Endothelial cell of umbilical vein (primary cell): ENCODE measurements at regions not wholly inside any gene's neighbourhood (a gene's known extent, or its start where the extent isn't known, plus 50 kb on each side); places are given as distances from the start of the nearest gene placed in this dataset.
"Not testable (repeated sequence)": the region's sequence is repeated elsewhere in the genome, so short reads cannot be mapped to it uniquely, and the experiment has no call there.

Experiments
- BruUV-seq: library from RNA; stranded (reverse); fragments of 400-500 nt; replicated peaks from 2 replicates; lab custom pipeline; 2021; lab: Mats Ljungman, UMichigan
- CTCF ChIA-PET: fragments of 300-600, 350-600 bp; sonication (Branson Sonifier 250); formaldehyde crosslinking; loops from one replicate; lab custom pipeline; 2021; ENCODE audit warnings: antibody characterized with exemption, inconsistent platforms; lab: Charles Lee
- POLR2A ChIA-PET: fragments of 300-600, 350-600 bp; sonication (Branson Sonifier 250); formaldehyde crosslinking; loops from one replicate; lab custom pipeline; 2021; ENCODE audit warnings: antibody characterized with exemption, inconsistent platforms; lab: Charles Lee
- DNase-seq: peaks from one replicate; pipeline ENCODE4 v3.0.0-alpha.2; 2011; ENCODE audit warnings: low read depth, low spot score
- FAIRE-seq: peaks from 2 replicates; lab custom pipeline; 2011; peaks lifted over from hg19 to GRCh38; lab: Jason Lieb, UNC
- H2AFZ ChIP-seq: 2 replicates; pipeline ENCODE4 v1.6.0; 2012; ENCODE audit warnings: low read depth, low read length, control low read depth, inconsistent platforms
- H3K27ac ChIP-seq: 2 replicates; pipeline ENCODE4 v1.5.1; 2011; ENCODE audit warnings: low read depth, mild to moderate bottlenecking, control low read depth, low read length, moderate library complexity; ENCODE audit not compliant: insufficient read depth
- H3K27me3 ChIP-seq, 2 experiments: 2 replicates each; pipeline versions ENCODE4 v1.6.0 to v1.6.1; 2011; ENCODE audit warnings: low read length in 2 of 2, mixed read lengths in 1 of 2; ENCODE audit not compliant: control insufficient read depth in 2 of 2, insufficient read depth in 2 of 2
- H3K36me3 ChIP-seq, 2 experiments: 2 replicates in 1 of 2; 3 replicates in 1 of 2; pipeline ENCODE4 v1.5.1; 2011; ENCODE audit warnings: low read length in 2 of 2, mild to moderate bottlenecking in 1 of 2, moderate library complexity in 1 of 2; ENCODE audit not compliant: control insufficient read depth in 2 of 2, insufficient read depth in 2 of 2; ENCODE audit errors: extremely low read depth in 1 of 2
- H3K4me1 ChIP-seq: 3 replicates; pipeline ENCODE4 v1.5.1; 2011; ENCODE audit warnings: mild to moderate bottlenecking, low read length; ENCODE audit not compliant: control insufficient read depth, insufficient read depth; ENCODE audit errors: extremely low read depth
- H3K4me2 ChIP-seq: 2 replicates; pipeline ENCODE4 v1.6.1; 2011; ENCODE audit warnings: low read length, control low read depth, mixed read lengths; ENCODE audit not compliant: insufficient read depth
- H3K4me3 ChIP-seq, 3 experiments: fragments of 200-600 bp in 1 of 3; sonication (generic), shearing (Covaris generic) in 1 of 3; replicated peaks in 1 of 3; 2 replicates each; pipeline ENCODE4 v1.5.1; 2011 to 2016; ENCODE audit warnings: control low read depth in 3 of 3, low read length in 3 of 3, mild to moderate bottlenecking in 2 of 3, inconsistent platforms in 1 of 3, low read depth in 1 of 3, moderate library complexity in 1 of 3; ENCODE audit not compliant: insufficient read depth in 1 of 3
- H3K79me2 ChIP-seq: 2 replicates; pipeline ENCODE4 v1.6.0; 2012; ENCODE audit warnings: low read length, inconsistent platforms; ENCODE audit not compliant: control insufficient read depth, insufficient read depth
- H3K9ac ChIP-seq: replicated peaks from 2 replicates; pipeline ENCODE3; 2011; ENCODE audit warnings: low read length, control low read depth; ENCODE audit not compliant: insufficient read depth; ENCODE audit errors: extremely low read depth
- H3K9me1 ChIP-seq: replicated peaks from 3 replicates; pipeline ENCODE4 v1.6.0; 2011; ENCODE audit warnings: mild to moderate bottlenecking, low read length; ENCODE audit not compliant: control insufficient read depth, insufficient read depth; ENCODE audit errors: extremely low read depth
- H3K9me3 ChIP-seq: replicated peaks from 2 replicates; pipeline ENCODE4 v1.5.1; 2012; ENCODE audit warnings: low read length, inconsistent platforms; ENCODE audit not compliant: control insufficient read depth, insufficient read depth
- H4K20me1 ChIP-seq: replicated peaks from 2 replicates; pipeline ENCODE3; 2011; ENCODE audit warnings: mild to moderate bottlenecking, low read length; ENCODE audit not compliant: control insufficient read depth, insufficient read depth; ENCODE audit errors: extremely low read depth
- CTCF ChIP-seq, 2 donors: IDR thresholded peaks; 1 replicate in 1 of 2; 2 replicates in 1 of 2; pipeline ENCODE4 v1.5.1; 2011; ENCODE audit warnings: low read length in 2 of 2, mild to moderate bottlenecking in 2 of 2, moderate library complexity in 2 of 2, control low read depth in 1 of 2, inconsistent platforms in 1 of 2, low read depth in 1 of 2; ENCODE audit not compliant: insufficient read depth in 1 of 2; ENCODE audit errors: extremely low read depth in 1 of 2
- EZH2 ChIP-seq: IDR thresholded peaks from 2 replicates; pipeline ENCODE4 v1.6.1; 2012; ENCODE audit warnings: borderline replicate concordance, low read depth, mild to moderate bottlenecking, moderate library complexity, low read length, inconsistent platforms; ENCODE audit not compliant: severe bottlenecking
- FOS ChIP-seq: IDR thresholded peaks from 2 replicates; pipeline ENCODE4 v1.6.1; 2011; ENCODE audit warnings: mild to moderate bottlenecking, low read length, moderate library complexity, borderline replicate concordance; ENCODE audit not compliant: insufficient read depth
- GATA2 ChIP-seq: IDR thresholded peaks from 2 replicates; pipeline ENCODE4 v1.7.0; 2011; ENCODE audit warnings: low read depth, mild to moderate bottlenecking, moderate library complexity, mixed read lengths, low read length; ENCODE audit not compliant: insufficient read length, insufficient read depth
- JUN ChIP-seq: IDR thresholded peaks from 2 replicates; pipeline ENCODE4 v1.6.1; 2011; ENCODE audit warnings: borderline replicate concordance, low read depth; ENCODE audit not compliant: insufficient read length, insufficient read depth
- MAX ChIP-seq: IDR thresholded peaks from 2 replicates; pipeline ENCODE4 v1.6.1; 2011; ENCODE audit not compliant: insufficient read depth, insufficient read length
- MYC ChIP-seq: IDR thresholded peaks from one replicate; pipeline ENCODE4 v1.6.1; 2011; ENCODE audit warnings: mild to moderate bottlenecking, low read depth, low read length
- POLR2A ChIP-seq: IDR thresholded peaks from 2 replicates; pipeline ENCODE4 v1.6.1; 2012; ENCODE audit warnings: low read depth, mild to moderate bottlenecking, control low read depth, low read length
- POLR2AphosphoS5 ChIP-seq: IDR thresholded peaks from 2 replicates; pipeline ENCODE4 v1.6.1; 2012; ENCODE audit warnings: low read depth, mild to moderate bottlenecking, control low read depth, low read length, moderate library complexity; ENCODE audit not compliant: insufficient read depth
- dilution Hi-C: fragments of 300-500 bp; cut with MboI; formaldehyde crosslinking; loops from one replicate; pipeline ENCODE4 v1.15.0; 2019; ENCODE audit warnings: low sequenced_read_pairs; ENCODE audit not compliant: extremely low pct_ligation_motif_present
- intact Hi-C: fragments of 100-400 bp; cut with micrococcal nuclease; formaldehyde crosslinking; loops from one replicate; pipeline ENCODE4 v1.10.0; 2022

- H3K9ac ChIP-seq: no peak overlapping the region
- no peak overlapping the region for H3K4me3 ChIP-seq
- intact Hi-C loops: no loop called here
- dilution Hi-C loops: no loop called here
- FAIRE-seq (no peak), DNase-seq (no peak)
- H4K20me1 ChIP-seq: no peaks in the 10 kb centered on the region
- ChIA-PET POLR2A (no interaction called here), CTCF (no interaction called here)
- no peak overlapping the region for H3K4me2 ChIP-seq
- TF ChIP-seq CTCF (IDR thresholded peaks at IDR 0.05; ENCODE audit: extremely low read depth in 1 of 2, insufficient read depth in 1 of 2, low read depth in 1 of 2, low read length in 2 of 2) (no peak), GATA2 (no peak), FOS (no peak), POLR2A (no peak), MYC (no peak), JUN (no peak), POLR2AphosphoS5 (no peak), MAX (no peak), EZH2 (no peak)
- H3K36me3 ChIP-seq: no peaks in the 10 kb centered on the region
- no peaks in the 10 kb centered on the region for H3K9me1 ChIP-seq
- peaks cover 1% of the 10 kb centered on the region for H3K9me3 ChIP-seq
- no peaks in the 10 kb centered on the region for H3K4me1 ChIP-seq
- no peak overlapping the region for H2AFZ ChIP-seq
- no TSS peak for BruUV-seq
- H3K27me3 ChIP-seq: no peaks in the 10 kb centered on the region
- no peak overlapping the region for H3K27ac ChIP-seq
- no peaks in the 10 kb centered on the region for H3K79me2 ChIP-seq
Measured at GRCh38 chr18:65175681-65176080, 575.1 kb upstream of the CDH7 start.

DNA sequence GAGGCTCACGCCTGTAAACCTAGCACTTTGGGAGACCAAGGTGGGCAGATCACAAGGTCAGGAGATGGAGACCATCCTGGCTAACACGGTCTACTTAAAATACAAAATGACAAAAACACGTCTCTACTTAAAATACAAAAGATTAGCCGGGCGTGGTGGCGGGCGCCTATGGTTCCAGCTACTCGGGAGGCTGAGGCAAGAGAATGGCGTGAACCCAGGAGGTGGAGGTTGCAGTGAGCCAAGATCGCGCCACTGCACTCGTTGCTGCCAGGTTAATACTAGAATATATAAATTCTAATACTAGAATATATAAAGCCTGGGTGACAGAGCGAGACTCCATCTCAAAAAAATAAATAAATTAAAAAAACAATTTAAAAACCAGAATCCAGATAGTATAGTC lies 588.7 kb upstream of the CDH7 start:
- FAIRE-seq, H3K4me1 ChIP-seq, intact Hi-C loops, H3K27ac ChIP-seq, H3K4me3 ChIP-seq, dilution Hi-C loops, H3K79me2 ChIP-seq, BruUV-seq, POLR2A ChIA-PET, H3K36me3 ChIP-seq, H3K9me3 ChIP-seq, H4K20me1 ChIP-seq, H3K4me2 ChIP-seq, H2AFZ ChIP-seq, H3K9ac ChIP-seq, H3K27me3 ChIP-seq, DNase-seq, H3K9me1 ChIP-seq: not testable (repeated sequence)
- CTCF ChIA-PET: interaction anchor here (1.0 kb wide), 1 partner anchor 301 kb away, joined by 3 read pairs; no protein-coding TSS in a partner anchor
